ENCODE measurements at regions not wholly inside any gene's neighbourhood (a gene's known extent, or its start where the extent isn't known, plus 50 kb on each side); places are given as distances from the start of the nearest gene placed in this dataset.

DNA sequence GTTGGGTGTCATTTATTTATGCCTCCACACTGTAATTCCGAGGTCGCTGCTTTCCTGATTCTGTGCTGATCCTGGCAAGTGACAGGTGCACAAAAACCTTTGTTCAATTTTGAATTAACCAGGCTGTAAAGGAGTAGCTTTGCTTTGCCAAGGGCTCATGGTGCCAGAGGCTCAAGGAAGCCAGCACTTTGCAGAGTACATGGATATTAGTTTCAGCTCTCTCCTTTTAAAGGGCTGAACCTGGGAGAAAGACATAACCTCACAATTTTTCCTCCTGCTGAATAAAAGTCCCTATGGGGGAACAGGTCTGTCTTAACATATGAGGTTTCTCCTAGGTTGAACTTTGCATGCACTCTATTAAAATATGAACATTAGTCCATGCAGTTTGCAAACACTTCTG lies 227.6 kb upstream of the WSB1 start:
- Histone ChIP-seq H3F3A (ENCODE audit: low read depth) (no peaks in the 10 kb centered on the region), H3K36me3 (no peaks in the 10 kb centered on the region), H3K79me2 (ENCODE audit: low read depth) (no peaks in the 10 kb centered on the region), H3K4me2 (no peak overlapping the region), H2AFZ (replicated peaks) (no peak overlapping the region), H3K27ac (no peak overlapping the region), H3K9me3 (ENCODE audit: low read depth) (peaks cover 62% of the 10 kb centered on the region), H4K20me1 (ENCODE audit: low read depth) (no peaks in the 10 kb centered on the region), H3K27me3 (no peaks in the 10 kb centered on the region), H3K4me3 (no peak overlapping the region), H3K9ac (no peak overlapping the region), H3K4me1 (no peaks in the 10 kb centered on the region)
- Mint-ChIP-seq H3K4me3 (no peak overlapping the region), H3K36me3 (no peaks in the 10 kb centered on the region), H3K27ac (no peak overlapping the region), H3K27me3 (ENCODE audit: insufficient read depth, low read depth) (no peaks in the 10 kb centered on the region), H3K9me3 (peaks cover 22% of the 10 kb centered on the region), H3K4me1 (no peaks in the 10 kb centered on the region)
- no peak for DNase-seq (ENCODE audit: low spot score)
- TF ChIP-seq EZH2 (IDR thresholded peaks at IDR 0.05), result no peak
- TF ChIP-seq EZH2phosphoT487 (IDR thresholded peaks at IDR 0.05), result no peak
- no peak for TF ChIP-seq CTCF (IDR thresholded peaks at IDR 0.05)

DNA sequence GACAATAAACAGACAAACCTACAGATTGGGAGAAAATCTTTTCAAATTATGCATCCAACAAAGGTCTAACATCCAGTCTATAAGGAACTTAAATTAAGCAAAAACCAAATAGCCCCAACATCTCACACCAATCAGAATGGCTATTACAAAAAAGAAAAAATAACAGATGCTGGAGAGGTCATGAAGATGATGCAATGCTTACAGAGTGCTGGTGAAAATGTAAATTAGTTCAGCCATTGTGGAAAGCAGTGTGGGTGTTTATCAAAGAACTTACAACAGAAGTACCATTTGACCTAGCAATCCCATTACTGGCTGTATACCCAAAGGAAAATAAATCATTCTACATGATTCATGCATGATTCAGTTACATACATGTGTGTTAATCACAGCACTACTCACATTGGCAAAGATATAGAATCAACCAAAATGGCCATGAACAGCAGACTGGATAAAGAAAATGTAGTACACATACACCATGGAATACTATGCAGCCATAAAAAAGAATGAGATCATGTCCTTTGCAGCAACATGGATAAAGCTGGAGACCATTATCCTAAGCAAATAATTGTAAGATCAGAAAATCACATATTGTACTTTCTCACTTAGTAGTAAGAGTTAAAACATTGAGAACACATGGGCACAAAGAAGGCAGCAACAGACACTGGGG lies 223.9 kb upstream of the WSB1 start:
- Histone ChIP-seq H3K9me3 (ENCODE audit: low read depth) (peaks cover 50% of the 10 kb centered on the region), H3K4me1 (no peaks in the 10 kb centered on the region), H3K4me3 (no peak overlapping the region), H3F3A (ENCODE audit: low read depth) (no peaks in the 10 kb centered on the region), H3K36me3 (no peaks in the 10 kb centered on the region), H3K27me3 (no peaks in the 10 kb centered on the region), H3K9ac (no peak overlapping the region), H2AFZ (replicated peaks) (no peak overlapping the region), H3K4me2 (no peak overlapping the region), H4K20me1 (ENCODE audit: low read depth) (no peaks in the 10 kb centered on the region), H3K27ac (no peak overlapping the region), H3K79me2 (ENCODE audit: low read depth) (no peaks in the 10 kb centered on the region)
- Mint-ChIP-seq H3K27me3 (ENCODE audit: insufficient read depth, low read depth) (peaks cover 2% of the 10 kb centered on the region), H3K36me3 (no peaks in the 10 kb centered on the region), H3K4me1 (no peaks in the 10 kb centered on the region), H3K27ac (no peak overlapping the region), H3K9me3 (peaks cover 21% of the 10 kb centered on the region), H3K4me3 (no peak overlapping the region)
- TF ChIP-seq EZH2phosphoT487 (IDR thresholded peaks at IDR 0.05), result no peak
- no peak for TF ChIP-seq EZH2 (IDR thresholded peaks at IDR 0.05)
- TF ChIP-seq CTCF (IDR thresholded peaks at IDR 0.05), result no peak
- DNase-seq (ENCODE audit: low spot score), result no peak

GRCh38 chr17:27070836-27071235 lies 223.1 kb upstream of the WSB1 start:
- no peaks in the 10 kb centered on the region for H3K79me2 ChIP-seq (ENCODE audit: low read depth)
- no peaks in the 10 kb centered on the region for H3K36me3 Mint-ChIP-seq

More at GRCh38 chr17:27070836-27071235, 223.1 kb upstream of the WSB1 start:
- Mint-ChIP-seq H3K4me3 (no peak overlapping the region), H3K27me3 (ENCODE audit: insufficient read depth, low read depth) (peaks cover 2% of the 10 kb centered on the region), H3K9me3 (peaks cover 27% of the 10 kb centered on the region), H3K4me1 (no peaks in the 10 kb centered on the region), H3K27ac (no peak overlapping the region)
- no peaks in the 10 kb centered on the region for H3K27me3 ChIP-seq
- no peak overlapping the region for H3K4me3 ChIP-seq
- H3K4me2 ChIP-seq, result no peak overlapping the region
- H2AFZ ChIP-seq (replicated peaks), result no peak overlapping the region
- no peaks in the 10 kb centered on the region for H3K4me1 ChIP-seq
- H3K27ac ChIP-seq, result no peak overlapping the region
- peaks cover 42% of the 10 kb centered on the region for H3K9me3 ChIP-seq (ENCODE audit: low read depth)
- no peak for DNase-seq (ENCODE audit: low spot score)
- H4K20me1 ChIP-seq (ENCODE audit: low read depth), result no peaks in the 10 kb centered on the region
- no peak overlapping the region for H3K9ac ChIP-seq
- TF ChIP-seq CTCF (IDR thresholded peaks at IDR 0.05) (no peak), EZH2 (IDR thresholded peaks at IDR 0.05) (no peak), EZH2phosphoT487 (IDR thresholded peaks at IDR 0.05) (no peak)
- no peaks in the 10 kb centered on the region for H3F3A ChIP-seq (ENCODE audit: low read depth)
- no peaks in the 10 kb centered on the region for H3K36me3 ChIP-seq

All from neural progenitor cell (in vitro differentiated cells).